H9 (cell line): ENCODE measurements at regions not wholly inside any gene's neighbourhood (a gene's known extent, or its start where the extent isn't known, plus 50 kb on each side); places are given as distances from the start of the nearest gene placed in this dataset.

ENCODE experiments used
- DNase-seq: peaks from one replicate; pipeline ENCODE4 v3.0.0-alpha.2; 2017
- H2AFZ ChIP-seq: one replicate; pipeline ENCODE4 v1.6.1; 2013; ENCODE audit warnings: mild to moderate bottlenecking, low read length, control low read depth, moderate library complexity
- H2AK5ac ChIP-seq: 2 replicates; pipeline ENCODE4 v1.6.1; 2013; ENCODE audit warnings: low read length, control low read depth, mixed read lengths; ENCODE audit not compliant: insufficient read length
- H2BK120ac ChIP-seq: one replicate; pipeline ENCODE4 v1.6.1; 2013; ENCODE audit warnings: low read depth, mild to moderate bottlenecking, low read length, control low read depth, inconsistent platforms; ENCODE audit not compliant: poor library complexity, severe bottlenecking
- H2BK12ac ChIP-seq: 2 replicates; pipeline ENCODE4 v1.6.1; 2013; ENCODE audit warnings: low read length, control low read depth, mixed read lengths, low read depth; ENCODE audit not compliant: insufficient read length
- H2BK15ac ChIP-seq: 2 replicates; pipeline ENCODE4 v1.6.1; 2013; ENCODE audit warnings: low read depth, low read length, control low read depth
- H2BK20ac ChIP-seq: one replicate; pipeline ENCODE4 v1.6.1; 2013; ENCODE audit warnings: low read depth, mild to moderate bottlenecking, low read length, control low read depth, inconsistent platforms; ENCODE audit not compliant: poor library complexity, severe bottlenecking
- H2BK5ac ChIP-seq: 2 replicates; pipeline ENCODE4 v1.6.1; 2013; ENCODE audit warnings: low read length, control low read depth, mixed read lengths; ENCODE audit not compliant: insufficient read length
- H3K14ac ChIP-seq: 2 replicates; pipeline ENCODE4 v1.6.1; 2013; ENCODE audit warnings: low read length, control low read depth; ENCODE audit not compliant: insufficient read depth
- H3K18ac ChIP-seq: 2 replicates; pipeline ENCODE4 v1.6.1; 2013; ENCODE audit warnings: low read depth, mild to moderate bottlenecking, mixed read lengths, low read length, control low read depth; ENCODE audit not compliant: insufficient read length
- H3K23ac ChIP-seq: 2 replicates; pipeline ENCODE4 v1.6.1; 2013; ENCODE audit warnings: low read length, control low read depth, mixed read lengths, low read depth; ENCODE audit not compliant: insufficient read length
- H3K23me2 ChIP-seq: 2 replicates; pipeline ENCODE4 v1.6.1; 2013; ENCODE audit warnings: low read depth, mild to moderate bottlenecking, mixed read lengths, low read length, control low read depth; ENCODE audit not compliant: insufficient read length, poor library complexity, severe bottlenecking
- H3K27ac ChIP-seq: 2 replicates; pipeline ENCODE4 v1.5.1; 2013; ENCODE audit warnings: low read length, control low read depth, mixed read lengths, low read depth; ENCODE audit not compliant: insufficient read length
- H3K27me3 ChIP-seq: 2 replicates; pipeline ENCODE4 v1.6.1; 2013; ENCODE audit warnings: low read length, control low read depth, inconsistent platforms; ENCODE audit not compliant: insufficient read depth
- H3K4ac ChIP-seq: 2 replicates; pipeline ENCODE4 v1.6.1; 2013; ENCODE audit warnings: low read depth, mild to moderate bottlenecking, control low read depth, inconsistent platforms, low read length, moderate library complexity
- H3K4me1 ChIP-seq: 2 replicates; pipeline ENCODE4 v1.6.1; 2013; ENCODE audit warnings: low read length, control low read depth, inconsistent platforms; ENCODE audit not compliant: insufficient read depth
- H3K4me2 ChIP-seq: 2 replicates; pipeline ENCODE4 v1.6.1; 2013; ENCODE audit warnings: low read length, control low read depth, mixed read lengths; ENCODE audit not compliant: insufficient read length, insufficient read depth
- H3K56ac ChIP-seq: 2 replicates; pipeline ENCODE4 v1.6.1; 2013; ENCODE audit warnings: low read depth, mild to moderate bottlenecking, mixed read lengths, low read length, control low read depth; ENCODE audit not compliant: insufficient read length
- H3K79me1 ChIP-seq: 2 replicates; pipeline ENCODE4 v1.6.1; 2013; ENCODE audit warnings: low read depth, mild to moderate bottlenecking, moderate library complexity, low read length, control low read depth, inconsistent platforms; ENCODE audit not compliant: insufficient read depth, poor library complexity, severe bottlenecking
- H3K79me2 ChIP-seq: 2 replicates; pipeline ENCODE4 v1.6.1; 2013; ENCODE audit warnings: low read length, control low read depth, inconsistent platforms; ENCODE audit not compliant: insufficient read depth
- H3K9ac ChIP-seq: 2 replicates; pipeline ENCODE4 v1.6.1; 2013; ENCODE audit warnings: low read length, control low read depth, mixed read lengths; ENCODE audit not compliant: insufficient read length; ENCODE audit errors: extremely low read depth
- H3K9me3 ChIP-seq: one replicate; pipeline ENCODE4 v1.6.1; 2013; ENCODE audit warnings: low read depth, low read length, inconsistent platforms; ENCODE audit not compliant: control insufficient read depth
- H3T11ph ChIP-seq: one replicate; pipeline ENCODE4 v1.6.1; 2013; ENCODE audit warnings: mild to moderate bottlenecking, low read length, control low read depth, inconsistent platforms
- H4K20me1 ChIP-seq: one replicate; pipeline ENCODE4 v1.6.1; 2013; ENCODE audit not compliant: control insufficient read depth, insufficient read length, insufficient read depth
- H4K5ac ChIP-seq: 2 replicates; pipeline ENCODE4 v1.6.1; 2013; ENCODE audit warnings: low read depth, mild to moderate bottlenecking, mixed read lengths, low read length, control low read depth; ENCODE audit not compliant: insufficient read length
- H4K8ac ChIP-seq: replicated peaks from 2 replicates; pipeline ENCODE4 v1.6.1; 2013; ENCODE audit warnings: low read length, control low read depth, mixed read lengths, low read depth; ENCODE audit not compliant: insufficient read length
- H4K91ac ChIP-seq: 2 replicates; pipeline ENCODE4 v1.6.1; 2013; ENCODE audit warnings: low read depth, mild to moderate bottlenecking, moderate library complexity, mixed read lengths, low read length, control low read depth; ENCODE audit not compliant: insufficient read length
- H3K27ac Mint-ChIP-seq, 3 experiments: 2 replicates in 2 of 3; 3 replicates in 1 of 3; pipeline ENCODE4 v1.8.0; 2020 to 2021; ENCODE audit warnings: mixed read lengths in 3 of 3, mild to moderate bottlenecking in 1 of 3, moderate library complexity in 1 of 3
- H3K27me3 Mint-ChIP-seq: 2 replicates; pipeline ENCODE4 v1.8.0; 2021; ENCODE audit warnings: low read depth, mild to moderate bottlenecking, moderate library complexity, mixed read lengths
- H3K36me3 Mint-ChIP-seq, 3 experiments: 2 replicates in 2 of 3; 3 replicates in 1 of 3; pipeline ENCODE4 v1.8.0; 2020 to 2021; ENCODE audit warnings: low read depth in 3 of 3, mixed read lengths in 3 of 3; ENCODE audit not compliant: insufficient read depth in 1 of 3
- H3K4me1 Mint-ChIP-seq, 2 experiments: 2 replicates each; pipeline ENCODE4 v1.8.0; 2020; ENCODE audit warnings: mixed read lengths in 2 of 2
- H3K4me3 Mint-ChIP-seq, 2 experiments: 2 replicates in 1 of 2; 3 replicates in 1 of 2; pipeline ENCODE4 v1.8.0; 2020 to 2021; ENCODE audit warnings: mild to moderate bottlenecking in 2 of 2, mixed read lengths in 2 of 2, moderate library complexity in 1 of 2
- H3K9me3 Mint-ChIP-seq, 2 experiments: 2 replicates in 1 of 2; 3 replicates in 1 of 2; pipeline ENCODE4 v1.8.0; 2020; ENCODE audit warnings: mild to moderate bottlenecking in 2 of 2, mixed read lengths in 2 of 2, moderate library complexity in 1 of 2
- WGBS: extraction: QIAGEN DNeasy Blood & Tissue Kit; methylation state at CpG from one replicate; pipeline ENCODE4 v1.1.7; 2013; ENCODE audit warnings: missing lambda C conversion rate, low lambda C conversion rate, mixed read lengths; ENCODE audit not compliant: insufficient read length; ENCODE audit errors: extremely low coverage; 5-methylcytosine and 5-hydroxymethylcytosine counted together
- TF ChIP-seq, protein P1 (sequence below): fragments of 200-600 bp; sonication (generic); conservative IDR thresholded peaks from 3 replicates; pipeline ENCODE4 v1.8.0; 2021; ENCODE audit warnings: antibody characterized with exemption, mild to moderate bottlenecking

DNA sequence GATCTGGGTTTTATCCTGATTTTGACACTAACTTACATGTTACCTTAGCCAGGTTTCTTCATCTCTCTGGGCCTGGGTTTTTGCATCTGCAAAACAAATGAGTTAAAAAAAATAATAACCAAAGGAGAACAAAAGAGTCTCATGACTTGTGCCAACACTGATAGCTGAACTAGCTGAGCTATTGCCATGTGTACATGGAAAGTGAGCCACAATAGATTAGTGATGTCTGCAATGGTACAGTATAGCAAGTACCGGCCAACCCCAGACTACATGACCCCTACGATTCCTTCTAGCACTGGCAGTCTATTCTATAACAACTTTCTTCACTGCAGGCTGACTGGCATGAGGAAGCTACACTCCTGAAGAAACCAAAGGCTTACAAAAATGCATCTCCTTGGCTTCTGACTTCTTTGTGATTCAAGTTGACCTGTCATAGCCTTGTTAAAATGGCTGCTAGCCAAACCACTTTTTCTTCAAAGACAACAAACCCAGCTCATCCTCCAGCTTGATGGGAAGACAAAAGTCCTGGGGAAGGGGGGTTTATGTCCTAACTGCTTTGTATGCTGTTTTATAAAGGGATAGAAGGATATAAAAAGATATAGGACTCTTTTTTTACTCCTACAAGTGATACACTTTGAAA, 123.7 kb downstream of the DAD1 start:
- Histone ChIP-seq H3K23ac (no peak overlapping the region), H4K8ac (no peak overlapping the region), H2BK12ac (no peak overlapping the region), H3K79me2 (no peaks in the 10 kb centered on the region), H3K27me3 (no peaks in the 10 kb centered on the region), H2AFZ (no peak overlapping the region), H3K23me2 (no peaks in the 10 kb centered on the region), H3K4me1 (no peaks in the 10 kb centered on the region), H2BK5ac (no peak overlapping the region), H3K4me2 (no peak overlapping the region), H2AK5ac (no peak overlapping the region), H3T11ph (no peak overlapping the region), H3K79me1 (no peaks in the 10 kb centered on the region), H3K9ac (no peak overlapping the region), H3K4ac (no peak overlapping the region), H2BK20ac (no peak overlapping the region), H2BK15ac (no peak overlapping the region), H4K91ac (no peak overlapping the region), H2BK120ac (no peak overlapping the region), H3K27ac (no peak overlapping the region), H3K18ac (no peak overlapping the region), H3K9me3 (no peaks in the 10 kb centered on the region), H4K20me1 (no peaks in the 10 kb centered on the region), H4K5ac (no peak overlapping the region), H3K56ac (no peak overlapping the region), H3K14ac (no peak overlapping the region)
- no peaks in the 10 kb centered on the region for H3K36me3 Mint-ChIP-seq
- peaks cover 4 to 8% of the 10 kb centered on the region in 2 experiments for H3K4me1 Mint-ChIP-seq
- H3K27me3 Mint-ChIP-seq, result no peaks in the 10 kb centered on the region
- H3K4me3 Mint-ChIP-seq, result no peak overlapping the region
- no peak for DNase-seq
- no CpG with 5 or more reads among the region's 2 CpGs for WGBS
- H3K9me3 Mint-ChIP-seq, result no peaks in the 10 kb centered on the region
- TF ChIP-seq, protein P1, sequence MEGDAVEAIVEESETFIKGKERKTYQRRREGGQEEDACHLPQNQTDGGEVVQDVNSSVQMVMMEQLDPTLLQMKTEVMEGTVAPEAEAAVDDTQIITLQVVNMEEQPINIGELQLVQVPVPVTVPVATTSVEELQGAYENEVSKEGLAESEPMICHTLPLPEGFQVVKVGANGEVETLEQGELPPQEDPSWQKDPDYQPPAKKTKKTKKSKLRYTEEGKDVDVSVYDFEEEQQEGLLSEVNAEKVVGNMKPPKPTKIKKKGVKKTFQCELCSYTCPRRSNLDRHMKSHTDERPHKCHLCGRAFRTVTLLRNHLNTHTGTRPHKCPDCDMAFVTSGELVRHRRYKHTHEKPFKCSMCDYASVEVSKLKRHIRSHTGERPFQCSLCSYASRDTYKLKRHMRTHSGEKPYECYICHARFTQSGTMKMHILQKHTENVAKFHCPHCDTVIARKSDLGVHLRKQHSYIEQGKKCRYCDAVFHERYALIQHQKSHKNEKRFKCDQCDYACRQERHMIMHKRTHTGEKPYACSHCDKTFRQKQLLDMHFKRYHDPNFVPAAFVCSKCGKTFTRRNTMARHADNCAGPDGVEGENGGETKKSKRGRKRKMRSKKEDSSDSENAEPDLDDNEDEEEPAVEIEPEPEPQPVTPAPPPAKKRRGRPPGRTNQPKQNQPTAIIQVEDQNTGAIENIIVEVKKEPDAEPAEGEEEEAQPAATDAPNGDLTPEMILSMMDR, result no peak
- no peak overlapping the region; a peak in 1 of 7 replicates for H3K27ac Mint-ChIP-seq
